HS-5 (cell line): ENCODE measurements at regions not wholly inside any gene's neighbourhood (a gene's known extent, or its start where the extent isn't known, plus 50 kb on each side); places are given as distances from the start of the nearest gene placed in this dataset.

Experiments used
- DNase-seq: peaks from one replicate; pipeline ENCODE4 v3.0.0-alpha.2; 2012; ENCODE audit warnings: low read depth

DNA sequence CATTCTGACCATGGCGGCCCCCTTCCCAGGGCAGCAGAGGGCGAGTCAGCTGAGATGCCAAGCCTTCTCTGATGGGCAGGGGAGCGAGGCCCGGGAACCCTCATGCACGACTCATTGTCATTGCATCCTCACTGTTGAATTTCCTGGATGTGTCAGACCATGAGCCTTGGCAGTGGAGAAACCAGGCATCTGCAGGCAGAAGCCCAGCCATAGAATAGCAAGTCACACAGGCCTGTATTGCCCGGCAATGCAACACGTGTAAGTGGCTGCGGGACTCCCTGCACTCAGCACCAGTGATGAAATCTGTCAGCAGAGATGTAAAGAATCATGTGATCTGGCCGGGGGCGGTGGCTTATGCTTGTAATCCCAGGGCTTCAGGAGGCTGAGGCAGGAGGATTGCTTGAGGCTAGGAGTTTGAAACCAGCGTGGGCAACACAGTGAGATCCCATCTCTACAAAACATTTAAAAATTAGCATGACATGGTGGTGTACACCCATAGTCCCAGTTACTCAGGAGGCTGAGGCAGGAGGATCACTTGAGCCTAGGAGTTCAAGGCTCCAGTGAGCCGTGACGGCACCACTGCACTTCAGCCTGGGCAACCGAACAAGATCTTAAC lies 199.7 kb downstream of the KATNAL1 start:
- peak; percentile 46 for DNase-seq

DNA sequence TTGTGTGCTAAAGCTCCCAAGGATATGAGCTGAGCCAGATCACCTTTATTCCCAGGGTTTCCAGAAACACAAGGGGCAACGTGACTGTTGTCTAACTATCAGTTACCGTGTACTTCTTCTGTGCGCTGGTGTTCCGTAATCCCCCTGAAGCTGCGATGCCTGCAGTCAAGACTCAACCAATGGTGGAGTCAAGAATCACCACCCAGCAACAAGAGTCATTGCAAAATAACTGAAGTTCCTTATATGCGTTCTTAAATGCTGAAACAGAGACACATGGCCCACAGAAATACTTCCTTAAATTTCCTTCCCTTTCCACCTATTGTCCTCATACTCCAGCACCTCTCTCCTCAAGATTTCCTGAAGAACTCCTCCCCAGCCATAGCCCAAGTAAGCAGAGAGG lies 200.2 kb downstream of the KATNAL1 start:
- DNase-seq = no peak

- no peak for DNase-seq
Measured at GRCh38 chr13:30105381-30105780, 202.0 kb downstream of the KATNAL1 start.

- DNase-seq = no peak
Measured at GRCh38 chr13:30103161-30103840, 204.1 kb downstream of the KATNAL1 start.

- no peak for DNase-seq
Measured at GRCh38 chr13:30100226-30100625, 207.1 kb downstream of the KATNAL1 start.

- no peak for DNase-seq
Measured at GRCh38 chr13:30097701-30098100, 209.7 kb downstream of the KATNAL1 start.

GRCh38 chr13:30097089-30097488 lies 210.3 kb downstream of the KATNAL1 start:
- DNase-seq = no peak

DNA sequence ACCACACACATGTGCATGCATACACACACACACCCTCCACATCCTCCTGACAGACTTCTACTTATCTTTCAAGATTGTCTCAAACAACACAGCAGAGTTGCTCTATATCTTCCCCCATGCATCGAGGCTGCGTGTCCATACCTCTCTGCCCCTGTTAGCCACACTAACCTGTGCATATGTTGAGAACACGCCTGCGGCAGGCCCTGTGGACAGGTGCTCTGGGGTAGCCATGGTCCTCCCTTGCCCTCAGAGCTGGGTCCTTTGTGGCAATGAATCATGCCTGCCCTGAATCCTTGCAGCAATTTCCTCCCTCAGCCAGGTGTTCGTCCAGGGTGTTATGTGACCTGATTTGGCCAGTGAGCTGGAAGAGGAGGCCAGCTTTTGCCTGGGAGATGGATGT lies 213.3 kb downstream of the KATNAL1 start:
- no peak for DNase-seq

DNA sequence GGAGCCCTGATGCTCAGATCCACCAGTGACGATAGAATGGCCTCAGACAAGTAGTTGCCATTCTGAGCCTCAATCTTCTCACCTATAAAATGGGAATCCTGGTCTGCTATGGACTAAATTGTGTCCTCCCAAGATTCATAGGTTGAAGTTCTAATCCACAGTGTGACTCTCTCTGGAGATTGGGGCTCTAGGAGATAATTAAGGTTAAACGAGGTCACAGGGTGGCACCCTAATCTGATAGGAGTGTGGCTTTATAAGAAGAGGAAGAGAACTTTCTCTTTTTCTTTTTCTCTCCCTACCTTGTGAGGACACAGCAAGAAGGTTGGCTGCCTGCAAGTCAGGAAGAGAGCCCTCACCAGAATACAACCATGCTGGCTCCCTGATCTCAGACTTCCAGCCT lies 214.1 kb downstream of the KATNAL1 start:
- DNase-seq = no peak

DNA sequence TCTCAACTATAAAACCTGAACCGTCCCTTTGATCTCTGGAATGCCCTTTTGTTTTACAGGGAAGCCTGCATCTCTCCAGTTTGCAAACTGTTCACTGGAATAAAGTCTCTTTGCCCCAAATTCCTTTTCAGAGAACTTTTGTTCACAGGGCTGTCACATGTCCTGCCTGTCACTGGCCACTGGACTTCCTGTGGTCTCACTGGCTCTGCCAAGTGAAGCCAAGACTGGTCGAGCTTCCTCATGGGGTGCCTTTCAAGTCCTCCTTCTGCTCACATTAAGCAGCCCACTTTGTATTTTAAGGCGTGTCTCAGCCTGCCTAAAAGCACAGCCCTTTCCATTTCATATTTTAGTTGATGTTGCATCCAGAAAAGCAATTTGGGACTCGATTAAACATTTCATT lies 215.7 kb downstream of the KATNAL1 start:
- DNase-seq = no peak

GRCh38 chr13:30091035-30091434 lies 216.3 kb downstream of the KATNAL1 start:
- no peak for DNase-seq

GRCh38 chr13:30088312-30088855 lies 219.0 kb downstream of the KATNAL1 start:
- no peak for DNase-seq

- DNase-seq = no peak
Measured at GRCh38 chr13:30085087-30085486, 222.3 kb downstream of the KATNAL1 start.

DNA sequence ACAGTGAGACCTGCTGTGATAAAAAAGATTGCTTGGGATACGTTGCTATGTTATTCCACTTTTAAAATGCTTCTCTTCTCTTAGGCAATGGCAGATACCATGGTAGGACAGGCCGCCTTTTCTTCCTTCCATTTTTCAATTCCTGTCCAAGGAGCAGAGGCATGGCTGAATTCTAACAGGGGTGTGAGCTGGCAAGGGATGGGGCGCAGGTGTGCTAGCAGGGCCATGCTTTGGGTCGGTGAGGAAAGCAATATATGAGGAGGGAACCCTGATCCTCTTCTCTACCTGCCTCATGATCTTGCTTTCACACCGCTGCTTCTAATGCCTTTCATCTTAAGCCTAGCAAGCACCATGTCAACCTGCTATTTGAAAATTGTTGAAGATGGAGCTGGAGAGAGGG lies 225.0 kb downstream of the KATNAL1 start:
- no peak for DNase-seq

DNA sequence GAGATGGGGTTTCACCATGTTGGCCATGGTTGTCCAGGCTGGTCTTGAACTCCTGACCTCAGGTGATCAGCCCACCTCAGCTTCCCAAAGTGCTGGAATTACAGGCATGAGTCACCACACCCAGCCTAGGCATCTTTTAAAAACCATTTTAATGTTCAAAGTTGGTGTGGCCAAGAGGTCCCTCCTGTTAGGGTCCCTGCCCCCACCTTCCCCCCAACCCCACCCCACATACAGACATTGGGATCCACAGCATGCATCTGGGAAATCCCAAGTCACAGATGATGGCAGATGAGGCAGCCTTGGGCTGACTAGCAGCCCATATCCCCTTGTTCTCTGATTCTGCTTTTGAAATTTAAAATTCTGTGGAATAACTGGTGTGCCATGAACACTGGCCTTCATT lies 226.0 kb downstream of the KATNAL1 start:
- DNase-seq = no peak

DNA sequence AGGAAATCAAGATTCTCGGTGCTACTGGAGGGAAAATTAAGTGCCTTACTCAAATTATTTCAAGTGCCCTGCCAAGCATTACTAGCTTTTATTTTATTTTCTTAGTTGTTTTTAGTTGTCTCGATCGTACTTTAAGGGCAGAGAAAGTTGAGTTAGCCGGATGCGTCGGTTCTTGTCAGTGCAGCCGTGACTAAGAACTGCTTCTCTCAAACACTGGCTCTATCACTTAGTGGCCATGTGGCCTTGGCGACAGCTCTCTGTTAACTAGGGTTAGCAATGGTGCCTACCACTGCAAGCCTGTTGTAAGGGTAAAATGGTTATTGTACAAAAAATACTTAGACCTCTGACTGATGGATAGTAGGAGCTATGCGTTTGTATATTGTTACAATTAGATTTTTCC lies 227.8 kb downstream of the KATNAL1 start:
- DNase-seq = no peak

DNA sequence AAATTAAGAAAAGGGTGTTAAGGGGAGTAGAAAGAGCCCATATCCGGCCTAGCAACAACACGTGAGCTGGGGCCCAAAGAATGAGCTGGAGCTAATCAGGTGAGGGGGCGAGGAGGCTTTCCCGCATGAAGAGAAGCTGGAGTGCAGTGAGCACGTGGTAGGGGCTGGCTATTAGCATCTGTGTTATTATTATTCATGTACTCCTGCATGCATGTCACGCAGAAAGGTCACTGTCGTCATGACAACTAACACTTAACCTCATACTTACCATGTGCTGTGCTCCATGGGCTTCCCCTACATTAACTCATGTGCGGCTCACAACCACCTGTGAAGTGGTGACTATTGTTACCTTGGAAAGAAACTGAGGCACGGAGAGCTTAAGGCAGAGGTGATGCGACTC lies 227.6 kb upstream of the UBL3 start:
- DNase-seq = no peak

DNA sequence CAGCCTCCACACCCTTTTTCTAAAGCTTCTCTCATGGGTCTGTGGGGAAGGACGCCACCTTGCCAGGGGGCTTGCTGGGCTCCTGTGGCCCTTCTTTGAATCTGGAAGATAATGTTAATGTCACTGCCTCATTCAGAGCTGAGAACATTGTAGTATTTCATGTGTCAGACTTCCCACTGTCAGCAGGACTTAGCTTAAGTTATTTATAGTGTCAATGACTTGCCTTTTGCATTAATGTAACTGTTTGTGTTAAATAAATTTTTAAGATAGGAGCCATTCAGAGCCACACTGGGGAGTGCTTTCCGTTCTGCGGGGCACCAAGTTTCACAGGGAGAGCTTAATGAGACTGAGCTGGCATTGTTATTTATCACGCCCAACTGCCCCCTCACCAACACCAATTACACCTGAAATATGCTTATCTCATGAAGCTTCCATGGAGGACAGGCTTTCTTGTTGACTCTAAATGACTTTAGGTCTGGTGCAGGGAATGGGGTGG lies 226.9 kb upstream of the UBL3 start:
- no peak for DNase-seq

DNA sequence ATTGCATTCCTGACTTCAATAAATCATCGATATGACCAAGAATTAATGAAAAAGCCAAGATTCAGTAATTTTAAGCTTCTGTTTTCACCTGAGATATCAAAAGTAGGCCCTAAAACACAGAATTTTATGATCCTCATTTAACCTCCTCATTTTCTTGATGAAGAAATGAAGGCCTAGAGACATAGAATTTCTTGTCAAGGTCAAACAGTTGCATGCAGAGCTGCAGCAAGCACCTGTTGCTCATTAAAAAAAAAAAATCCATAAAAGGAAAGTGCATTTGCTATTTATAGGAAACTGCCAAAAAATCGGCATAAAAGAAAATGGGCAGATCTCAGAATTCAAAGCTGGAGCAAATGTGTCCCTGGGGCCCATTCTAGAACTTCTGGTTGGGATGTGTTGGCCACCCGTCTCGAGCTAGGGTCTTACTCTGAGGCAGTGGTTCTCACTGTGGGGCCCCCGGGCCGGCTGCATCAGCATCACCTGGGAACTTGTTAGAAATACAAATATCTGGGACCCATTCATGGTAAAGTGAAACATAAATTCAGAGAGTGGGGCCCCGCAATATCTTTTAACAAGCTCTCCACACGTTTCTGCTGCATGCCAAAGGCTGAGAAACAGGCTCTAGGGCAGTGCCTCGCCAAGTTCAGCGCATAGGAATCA lies 224.7 kb upstream of the UBL3 start:
- DNase-seq = no peak

DNA sequence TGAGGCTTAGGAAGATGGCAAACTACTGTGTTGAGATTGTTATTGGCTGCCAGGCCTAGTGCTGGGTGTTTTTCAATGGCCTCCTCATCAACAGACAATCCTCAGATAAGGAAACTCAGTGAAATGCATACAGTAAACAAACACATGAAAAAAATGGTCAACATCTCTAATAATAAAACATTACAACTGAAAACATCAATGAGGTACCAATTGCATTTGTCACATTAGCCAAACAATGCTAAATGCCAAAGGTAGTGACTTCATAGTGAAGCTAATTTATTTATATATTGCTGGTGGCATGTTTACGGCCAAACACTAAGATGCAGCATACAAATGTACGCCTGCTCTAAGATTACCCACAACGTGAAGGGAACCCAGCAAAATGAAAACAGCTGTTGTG lies 224.0 kb upstream of the UBL3 start:
- no peak for DNase-seq

DNA sequence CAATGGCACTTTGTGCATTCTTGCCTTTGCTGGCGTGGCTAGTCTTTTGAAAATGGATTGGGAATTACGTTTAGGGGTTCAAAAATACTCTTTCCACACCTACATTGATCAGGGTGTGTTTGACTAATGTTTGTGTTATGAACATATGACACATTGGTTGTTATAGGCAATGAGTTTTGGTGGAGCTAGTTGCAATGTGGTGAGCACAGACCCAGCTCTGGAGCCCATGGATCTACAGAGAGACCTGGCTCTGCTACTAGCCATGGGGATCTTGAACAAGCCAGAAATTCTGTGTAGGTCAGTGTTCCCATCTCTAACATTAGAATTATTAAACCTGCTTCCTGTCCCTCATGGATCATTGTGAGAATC lies 222.4 kb upstream of the UBL3 start:
- no peak for DNase-seq

- no peak for DNase-seq
Measured at GRCh38 chr13:30071969-30072817, 221.8 kb upstream of the UBL3 start.
